NT2/D1 (cell line): ENCODE measurements at regions not wholly inside any gene's neighbourhood (a gene's known extent, or its start where the extent isn't known, plus 50 kb on each side); places are given as distances from the start of the nearest gene placed in this dataset.

Source experiments
- YY1 ChIP-seq: IDR thresholded peaks from 2 replicates; pipeline ENCODE4 v1.6.1; 2011; ENCODE audit not compliant: insufficient read length, insufficient read depth
- ZNF274 ChIP-seq: IDR thresholded peaks from 2 replicates; pipeline ENCODE4 v1.6.1; 2011; ENCODE audit warnings: mild to moderate bottlenecking, low read depth, low read length

- TF ChIP-seq ZNF274 (no peak), YY1 (no peak)
Observed at GRCh38 chr1:217186664-217187063, 444.2 kb downstream of the GPATCH2 start.
